Endothelial cell of umbilical vein (primary cell): ENCODE measurements at regions not wholly inside any gene's neighbourhood (a gene's known extent, or its start where the extent isn't known, plus 50 kb on each side); places are given as distances from the start of the nearest gene placed in this dataset.
"Not testable (repeated sequence)": the region's sequence is repeated elsewhere in the genome, so short reads cannot be mapped to it uniquely, and the experiment has no call there.

Experiments
- BruUV-seq: library from RNA; stranded (reverse); fragments of 400-500 nt; replicated peaks from 2 replicates; lab custom pipeline; 2021; lab: Mats Ljungman, UMichigan
- CTCF ChIA-PET: fragments of 300-600, 350-600 bp; sonication (Branson Sonifier 250); formaldehyde crosslinking; loops from one replicate; lab custom pipeline; 2021; ENCODE audit warnings: antibody characterized with exemption, inconsistent platforms; lab: Charles Lee
- POLR2A ChIA-PET: fragments of 300-600, 350-600 bp; sonication (Branson Sonifier 250); formaldehyde crosslinking; loops from one replicate; lab custom pipeline; 2021; ENCODE audit warnings: antibody characterized with exemption, inconsistent platforms; lab: Charles Lee
- DNase-seq: peaks from one replicate; pipeline ENCODE4 v3.0.0-alpha.2; 2011; ENCODE audit warnings: low read depth, low spot score
- FAIRE-seq: peaks from 2 replicates; lab custom pipeline; 2011; peaks lifted over from hg19 to GRCh38; lab: Jason Lieb, UNC
- H2AFZ ChIP-seq: 2 replicates; pipeline ENCODE4 v1.6.0; 2012; ENCODE audit warnings: low read depth, low read length, control low read depth, inconsistent platforms
- H3K27ac ChIP-seq: 2 replicates; pipeline ENCODE4 v1.5.1; 2011; ENCODE audit warnings: low read depth, mild to moderate bottlenecking, control low read depth, low read length, moderate library complexity; ENCODE audit not compliant: insufficient read depth
- H3K27me3 ChIP-seq, 2 experiments: 2 replicates each; pipeline versions ENCODE4 v1.6.0 to v1.6.1; 2011; ENCODE audit warnings: low read length in 2 of 2, mixed read lengths in 1 of 2; ENCODE audit not compliant: control insufficient read depth in 2 of 2, insufficient read depth in 2 of 2
- H3K36me3 ChIP-seq, 2 experiments: 2 replicates in 1 of 2; 3 replicates in 1 of 2; pipeline ENCODE4 v1.5.1; 2011; ENCODE audit warnings: low read length in 2 of 2, mild to moderate bottlenecking in 1 of 2, moderate library complexity in 1 of 2; ENCODE audit not compliant: control insufficient read depth in 2 of 2, insufficient read depth in 2 of 2; ENCODE audit errors: extremely low read depth in 1 of 2
- H3K4me1 ChIP-seq: 3 replicates; pipeline ENCODE4 v1.5.1; 2011; ENCODE audit warnings: mild to moderate bottlenecking, low read length; ENCODE audit not compliant: control insufficient read depth, insufficient read depth; ENCODE audit errors: extremely low read depth
- H3K4me2 ChIP-seq: 2 replicates; pipeline ENCODE4 v1.6.1; 2011; ENCODE audit warnings: low read length, control low read depth, mixed read lengths; ENCODE audit not compliant: insufficient read depth
- H3K4me3 ChIP-seq, 3 experiments: fragments of 200-600 bp in 1 of 3; sonication (generic), shearing (Covaris generic) in 1 of 3; replicated peaks in 1 of 3; 2 replicates each; pipeline ENCODE4 v1.5.1; 2011 to 2016; ENCODE audit warnings: control low read depth in 3 of 3, low read length in 3 of 3, mild to moderate bottlenecking in 2 of 3, inconsistent platforms in 1 of 3, low read depth in 1 of 3, moderate library complexity in 1 of 3; ENCODE audit not compliant: insufficient read depth in 1 of 3
- H3K79me2 ChIP-seq: 2 replicates; pipeline ENCODE4 v1.6.0; 2012; ENCODE audit warnings: low read length, inconsistent platforms; ENCODE audit not compliant: control insufficient read depth, insufficient read depth
- H3K9ac ChIP-seq: replicated peaks from 2 replicates; pipeline ENCODE3; 2011; ENCODE audit warnings: low read length, control low read depth; ENCODE audit not compliant: insufficient read depth; ENCODE audit errors: extremely low read depth
- H3K9me1 ChIP-seq: replicated peaks from 3 replicates; pipeline ENCODE4 v1.6.0; 2011; ENCODE audit warnings: mild to moderate bottlenecking, low read length; ENCODE audit not compliant: control insufficient read depth, insufficient read depth; ENCODE audit errors: extremely low read depth
- H3K9me3 ChIP-seq: replicated peaks from 2 replicates; pipeline ENCODE4 v1.5.1; 2012; ENCODE audit warnings: low read length, inconsistent platforms; ENCODE audit not compliant: control insufficient read depth, insufficient read depth
- H4K20me1 ChIP-seq: replicated peaks from 2 replicates; pipeline ENCODE3; 2011; ENCODE audit warnings: mild to moderate bottlenecking, low read length; ENCODE audit not compliant: control insufficient read depth, insufficient read depth; ENCODE audit errors: extremely low read depth
- EZH2 ChIP-seq: IDR thresholded peaks from 2 replicates; pipeline ENCODE4 v1.6.1; 2012; ENCODE audit warnings: borderline replicate concordance, low read depth, mild to moderate bottlenecking, moderate library complexity, low read length, inconsistent platforms; ENCODE audit not compliant: severe bottlenecking
- FOS ChIP-seq: IDR thresholded peaks from 2 replicates; pipeline ENCODE4 v1.6.1; 2011; ENCODE audit warnings: mild to moderate bottlenecking, low read length, moderate library complexity, borderline replicate concordance; ENCODE audit not compliant: insufficient read depth
- GATA2 ChIP-seq: IDR thresholded peaks from 2 replicates; pipeline ENCODE4 v1.7.0; 2011; ENCODE audit warnings: low read depth, mild to moderate bottlenecking, moderate library complexity, mixed read lengths, low read length; ENCODE audit not compliant: insufficient read length, insufficient read depth
- JUN ChIP-seq: IDR thresholded peaks from 2 replicates; pipeline ENCODE4 v1.6.1; 2011; ENCODE audit warnings: borderline replicate concordance, low read depth; ENCODE audit not compliant: insufficient read length, insufficient read depth
- MYC ChIP-seq: IDR thresholded peaks from one replicate; pipeline ENCODE4 v1.6.1; 2011; ENCODE audit warnings: mild to moderate bottlenecking, low read depth, low read length
- POLR2A ChIP-seq: IDR thresholded peaks from 2 replicates; pipeline ENCODE4 v1.6.1; 2012; ENCODE audit warnings: low read depth, mild to moderate bottlenecking, control low read depth, low read length
- POLR2AphosphoS5 ChIP-seq: IDR thresholded peaks from 2 replicates; pipeline ENCODE4 v1.6.1; 2012; ENCODE audit warnings: low read depth, mild to moderate bottlenecking, control low read depth, low read length, moderate library complexity; ENCODE audit not compliant: insufficient read depth
- dilution Hi-C: fragments of 300-500 bp; cut with MboI; formaldehyde crosslinking; loops from one replicate; pipeline ENCODE4 v1.15.0; 2019; ENCODE audit warnings: low sequenced_read_pairs; ENCODE audit not compliant: extremely low pct_ligation_motif_present
- intact Hi-C: fragments of 100-400 bp; cut with micrococcal nuclease; formaldehyde crosslinking; loops from one replicate; pipeline ENCODE4 v1.10.0; 2022
- TF ChIP-seq, protein P1 (sequence below), 2 donors: IDR thresholded peaks; 1 replicate in 1 of 2; 2 replicates in 1 of 2; pipeline ENCODE4 v1.5.1; 2011; ENCODE audit warnings: low read length in 2 of 2, mild to moderate bottlenecking in 2 of 2, moderate library complexity in 2 of 2, control low read depth in 1 of 2, inconsistent platforms in 1 of 2, low read depth in 1 of 2; ENCODE audit not compliant: insufficient read depth in 1 of 2; ENCODE audit errors: extremely low read depth in 1 of 2
- TF ChIP-seq, protein P2 (sequence below): IDR thresholded peaks from 2 replicates; pipeline ENCODE4 v1.6.1; 2011; ENCODE audit not compliant: insufficient read depth, insufficient read length

DNA sequence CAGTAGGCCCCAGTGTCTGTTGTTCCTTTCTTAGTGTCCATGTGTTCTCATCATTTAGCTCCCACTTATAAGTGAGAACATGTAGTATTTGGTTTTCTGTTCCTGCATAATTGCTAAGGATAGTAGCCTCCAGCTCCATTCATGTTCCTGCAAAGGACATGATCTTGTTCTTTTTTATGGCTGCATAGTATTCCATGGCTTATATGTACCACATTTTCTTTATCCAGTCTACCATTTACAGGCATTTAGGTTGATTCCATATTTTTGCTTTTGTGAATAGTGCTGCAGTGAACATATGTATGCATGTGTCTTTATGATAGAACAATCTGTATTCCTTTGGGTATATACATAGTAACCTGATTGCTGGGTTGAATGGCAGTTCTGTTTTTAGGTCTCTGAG is 134.4 kb upstream of the MON1B start:
- H3K4me2 ChIP-seq, H3K36me3 ChIP-seq, H3K27ac ChIP-seq, H3K79me2 ChIP-seq, H3K4me1 ChIP-seq, DNase-seq, dilution Hi-C loops, FAIRE-seq, H3K9me3 ChIP-seq, BruUV-seq, H3K9ac ChIP-seq, intact Hi-C loops, H3K4me3 ChIP-seq, H4K20me1 ChIP-seq, POLR2A ChIA-PET, H2AFZ ChIP-seq, CTCF ChIA-PET, H3K9me1 ChIP-seq, H3K27me3 ChIP-seq: not testable (repeated sequence)

DNA sequence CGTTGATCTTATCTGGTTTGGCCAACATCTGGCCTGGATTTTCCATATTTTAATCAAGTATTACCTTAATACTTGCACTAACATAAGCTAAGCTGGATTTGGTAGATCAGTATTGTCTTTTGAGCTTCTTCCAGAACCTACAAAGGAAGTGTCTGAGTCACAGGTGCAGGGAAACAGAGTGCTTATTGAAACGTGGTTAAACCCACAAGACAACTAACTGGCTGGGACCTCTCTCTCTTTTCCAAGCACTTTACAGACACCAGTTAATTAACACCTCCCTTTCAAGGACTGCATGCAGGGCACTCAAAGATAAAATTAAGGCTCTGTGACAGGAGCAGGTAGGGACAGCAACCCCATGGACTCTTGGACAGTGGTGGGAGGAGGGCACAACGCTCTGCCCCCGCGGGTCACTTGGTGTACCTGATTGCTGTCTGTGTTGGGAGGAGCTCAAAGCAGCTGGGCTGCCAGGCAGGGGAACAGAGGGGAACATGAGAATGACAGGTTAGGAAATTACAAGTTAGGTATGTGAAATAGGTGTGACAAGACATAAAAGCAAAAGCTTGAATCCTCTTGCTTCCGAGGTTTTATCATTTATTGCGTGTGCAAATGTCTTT is 133.7 kb upstream of the MON1B start:
- no peak for DNase-seq

More for the DNA sequence above, 133.7 kb upstream of the MON1B start:
- Histone ChIP-seq H3K27ac (no peak overlapping the region), H3K4me2 (no peak overlapping the region), H3K4me3 (no peak overlapping the region), H3K36me3 (no peaks in the 10 kb centered on the region), H2AFZ (no peak overlapping the region), H3K9me1 (no peaks in the 10 kb centered on the region), H4K20me1 (no peaks in the 10 kb centered on the region), H3K9ac (no peak overlapping the region), H3K79me2 (no peaks in the 10 kb centered on the region), H3K9me3 (no peaks in the 10 kb centered on the region), H3K27me3 (no peaks in the 10 kb centered on the region), H3K4me1 (no peaks in the 10 kb centered on the region)
- no peak for TF ChIP-seq FOS
- no peak for TF ChIP-seq MYC
- TF ChIP-seq JUN = no peak
- TF ChIP-seq, protein P1, sequence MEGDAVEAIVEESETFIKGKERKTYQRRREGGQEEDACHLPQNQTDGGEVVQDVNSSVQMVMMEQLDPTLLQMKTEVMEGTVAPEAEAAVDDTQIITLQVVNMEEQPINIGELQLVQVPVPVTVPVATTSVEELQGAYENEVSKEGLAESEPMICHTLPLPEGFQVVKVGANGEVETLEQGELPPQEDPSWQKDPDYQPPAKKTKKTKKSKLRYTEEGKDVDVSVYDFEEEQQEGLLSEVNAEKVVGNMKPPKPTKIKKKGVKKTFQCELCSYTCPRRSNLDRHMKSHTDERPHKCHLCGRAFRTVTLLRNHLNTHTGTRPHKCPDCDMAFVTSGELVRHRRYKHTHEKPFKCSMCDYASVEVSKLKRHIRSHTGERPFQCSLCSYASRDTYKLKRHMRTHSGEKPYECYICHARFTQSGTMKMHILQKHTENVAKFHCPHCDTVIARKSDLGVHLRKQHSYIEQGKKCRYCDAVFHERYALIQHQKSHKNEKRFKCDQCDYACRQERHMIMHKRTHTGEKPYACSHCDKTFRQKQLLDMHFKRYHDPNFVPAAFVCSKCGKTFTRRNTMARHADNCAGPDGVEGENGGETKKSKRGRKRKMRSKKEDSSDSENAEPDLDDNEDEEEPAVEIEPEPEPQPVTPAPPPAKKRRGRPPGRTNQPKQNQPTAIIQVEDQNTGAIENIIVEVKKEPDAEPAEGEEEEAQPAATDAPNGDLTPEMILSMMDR (IDR thresholded peaks at IDR 0.05; ENCODE audit: extremely low read depth in 1 of 2, insufficient read depth in 1 of 2, low read depth in 1 of 2, low read length in 2 of 2) = no peak
- no peak for TF ChIP-seq GATA2
- no peak for TF ChIP-seq POLR2A
- no peak for TF ChIP-seq POLR2AphosphoS5
- TF ChIP-seq, protein P2, sequence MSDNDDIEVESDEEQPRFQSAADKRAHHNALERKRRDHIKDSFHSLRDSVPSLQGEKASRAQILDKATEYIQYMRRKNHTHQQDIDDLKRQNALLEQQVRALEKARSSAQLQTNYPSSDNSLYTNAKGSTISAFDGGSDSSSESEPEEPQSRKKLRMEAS = no peak
- no peak for TF ChIP-seq EZH2
- CTCF ChIA-PET = interaction anchor here (0.7 kb wide), 1 partner anchor 114 kb away, joined by 3 read pairs; no protein-coding TSS in a partner anchor
- BruUV-seq = no TSS peak
- POLR2A ChIA-PET = no interaction called here
- dilution Hi-C loops = no loop called here
- FAIRE-seq = no peak
- intact Hi-C loops = no loop called here
